HG03460 (cell line): ENCODE measurements at regions not wholly inside any gene's neighbourhood (a gene's known extent, or its start where the extent isn't known, plus 50 kb on each side); places are given as distances from the start of the nearest gene placed in this dataset.
"Not testable (repeated sequence)": the region's sequence is repeated elsewhere in the genome, so short reads cannot be mapped to it uniquely, and the experiment has no call there.

Experiments
- ATAC-seq: cut with Tn5 transposase; IDR thresholded peaks from one replicate; pipeline ENCODE4 v1.9.1; 2021; ENCODE audit not compliant: unreplicated experiment

GRCh38 chr16:52309446-52310416, 237.2 kb downstream of the TOX3 start:
- no peak for ATAC-seq

GRCh38 chr16:52308051-52308450, 238.9 kb downstream of the TOX3 start:
- ATAC-seq: no peak

- no peak for ATAC-seq
Measured at GRCh38 chr16:52301026-52301425, 245.9 kb downstream of the TOX3 start.

GRCh38 chr16:52298769-52299168, 248.2 kb downstream of the TOX3 start:
- ATAC-seq: no peak

DNA sequence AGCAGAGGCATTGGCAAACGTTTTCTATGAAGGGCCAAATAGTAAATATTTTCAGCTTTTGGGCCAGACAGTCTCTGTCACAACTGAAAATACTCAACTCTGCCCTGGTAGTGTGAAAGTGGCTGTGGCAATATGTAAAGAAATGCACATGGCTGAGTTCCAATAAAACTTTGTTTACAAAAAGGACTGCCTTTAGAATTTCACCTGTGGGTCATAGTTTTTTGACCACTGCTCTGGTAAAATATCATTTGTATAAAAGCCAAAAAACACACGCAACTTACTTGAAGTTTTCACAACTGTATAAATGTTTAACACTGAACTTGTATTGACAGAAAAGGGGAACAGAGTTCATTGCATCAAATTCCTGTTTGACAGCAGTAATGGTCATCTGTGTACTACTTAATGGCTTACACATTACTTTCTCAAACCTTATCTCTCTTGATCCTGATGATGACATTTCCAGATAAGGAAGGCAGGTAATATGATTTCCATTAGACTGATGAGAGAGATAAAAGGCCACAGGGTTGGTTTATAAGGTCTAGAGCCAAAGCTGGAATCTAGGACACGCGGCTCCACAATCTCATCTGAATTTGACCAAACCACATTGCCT, 250.1 kb downstream of the TOX3 start:
- not testable (repeated sequence) for ATAC-seq

DNA sequence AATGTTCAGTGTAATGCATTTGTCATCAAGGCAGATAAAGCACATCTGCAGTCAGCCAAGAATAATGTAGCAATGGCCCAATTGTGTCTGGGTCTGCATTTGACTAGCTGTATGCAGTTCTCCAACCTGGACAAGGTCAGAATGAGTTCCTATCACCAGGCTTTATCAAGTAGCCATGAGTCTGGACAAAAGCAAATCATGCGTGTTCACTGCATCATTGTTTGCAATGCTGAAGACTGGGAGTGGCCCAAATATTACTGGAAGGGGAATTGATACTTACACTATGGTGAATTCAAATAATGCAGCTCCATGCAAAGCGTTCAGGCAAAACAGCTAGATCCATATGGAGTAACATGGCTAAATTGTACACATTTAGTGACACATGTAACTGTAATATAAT, 250.9 kb downstream of the TOX3 start:
- ATAC-seq: no peak

GRCh38 chr16:52294660-52295059, 252.3 kb downstream of the TOX3 start:
- ATAC-seq: no peak

DNA sequence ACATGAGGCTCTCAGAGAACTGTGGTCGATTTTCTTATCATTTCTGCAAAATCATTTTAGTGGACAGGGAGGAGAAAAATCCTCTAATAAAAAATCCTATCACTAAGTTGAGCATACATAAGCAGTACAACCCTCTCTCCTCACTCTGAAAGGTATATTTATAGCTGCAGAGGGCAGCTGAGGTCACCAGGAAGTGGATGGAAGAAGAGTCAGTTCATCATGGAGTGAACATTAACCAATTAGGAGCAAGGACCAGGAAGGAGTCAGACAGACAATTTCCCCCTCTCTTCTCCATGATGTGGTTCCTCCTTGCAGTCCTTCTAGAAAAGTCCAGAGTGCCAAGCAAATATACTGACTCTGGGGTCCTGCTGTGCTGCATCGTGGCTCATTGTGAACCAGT, 253.7 kb downstream of the TOX3 start:
- no peak for ATAC-seq

GRCh38 chr16:52283584-52284375, 263.2 kb downstream of the TOX3 start:
- ATAC-seq: no peak

GRCh38 chr16:52283018-52283417, 263.9 kb downstream of the TOX3 start:
- ATAC-seq: no peak

GRCh38 chr16:52280086-52280485, 266.9 kb downstream of the TOX3 start:
- ATAC-seq: no peak

- no peak for ATAC-seq
Measured at GRCh38 chr16:52271088-52271750, 275.7 kb downstream of the TOX3 start.

- ATAC-seq: no peak
Measured at GRCh38 chr16:52265446-52265861, 281.5 kb downstream of the TOX3 start.

- ATAC-seq: no peak
Measured at GRCh38 chr16:52257534-52257933, 289.4 kb downstream of the TOX3 start.

- ATAC-seq: no peak
Measured at GRCh38 chr16:52256310-52257078, 290.4 kb downstream of the TOX3 start.

GRCh38 chr16:52254746-52255145, 292.2 kb downstream of the TOX3 start:
- no peak for ATAC-seq

GRCh38 chr16:52252680-52253079, 294.3 kb downstream of the TOX3 start:
- no peak for ATAC-seq

- no peak for ATAC-seq
Measured at GRCh38 chr16:52251495-52251894, 295.4 kb downstream of the TOX3 start.

DNA sequence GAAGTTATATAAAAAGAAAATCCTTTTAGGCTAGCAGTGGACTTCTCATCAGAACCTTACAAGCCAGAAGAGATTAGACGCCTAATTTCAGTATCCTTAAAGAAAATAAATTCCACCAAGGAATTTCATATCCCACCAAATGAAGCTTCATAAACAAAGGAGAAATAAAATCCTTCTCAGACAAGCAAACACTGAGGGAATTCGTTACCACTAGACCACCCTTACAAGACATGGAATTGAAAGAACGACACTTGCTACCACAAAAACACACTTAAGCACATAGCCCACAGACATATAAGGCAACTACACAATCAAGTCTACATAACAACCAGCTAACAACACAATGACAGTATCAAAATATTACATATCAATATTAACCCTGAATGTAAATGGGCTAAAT, 299.2 kb downstream of the TOX3 start:
- no peak for ATAC-seq

GRCh38 chr16:52238710-52239109, 308.2 kb downstream of the TOX3 start:
- no peak for ATAC-seq
